GM04504 (cell line): ENCODE measurements at regions not wholly inside any gene's neighbourhood (a gene's known extent, or its start where the extent isn't known, plus 50 kb on each side); places are given as distances from the start of the nearest gene placed in this dataset.
"Not testable (repeated sequence)": the region's sequence is repeated elsewhere in the genome, so short reads cannot be mapped to it uniquely, and the experiment has no call there.

Source experiments
- DNase-seq: peaks from one replicate; pipeline ENCODE4 v3.0.0-alpha.2; 2012; ENCODE audit warnings: low read depth

GRCh38 chr2:90224767-90225166, 1533.3 kb downstream of the RPIA start:
- DNase-seq = not testable (repeated sequence)

GRCh38 chr2:90226465-90227072, 1535.1 kb downstream of the RPIA start:
- DNase-seq = not testable (repeated sequence)

- DNase-seq = not testable (repeated sequence)
Measured at GRCh38 chr2:90231199-90231598, 1539.7 kb downstream of the RPIA start.

DNA sequence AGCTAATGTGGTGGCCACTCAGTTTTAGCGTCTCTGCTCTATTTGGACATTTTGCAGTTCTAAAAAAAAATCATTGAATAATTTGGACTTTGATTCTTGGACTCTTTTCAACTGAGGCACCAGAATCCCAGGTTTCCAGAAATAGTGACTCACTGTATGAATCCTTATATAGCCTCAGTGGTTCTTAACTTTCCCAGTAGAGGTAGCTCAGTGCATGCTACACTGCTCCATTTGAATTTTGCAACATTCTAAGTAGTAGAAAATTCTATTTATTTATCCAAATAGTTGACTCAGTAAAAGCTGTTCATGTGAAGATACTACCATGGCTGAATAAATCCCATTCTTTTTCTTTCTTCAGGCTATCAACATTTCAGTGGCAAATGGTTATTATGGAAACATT, 1544.0 kb downstream of the RPIA start:
- not testable (repeated sequence) for DNase-seq

DNA sequence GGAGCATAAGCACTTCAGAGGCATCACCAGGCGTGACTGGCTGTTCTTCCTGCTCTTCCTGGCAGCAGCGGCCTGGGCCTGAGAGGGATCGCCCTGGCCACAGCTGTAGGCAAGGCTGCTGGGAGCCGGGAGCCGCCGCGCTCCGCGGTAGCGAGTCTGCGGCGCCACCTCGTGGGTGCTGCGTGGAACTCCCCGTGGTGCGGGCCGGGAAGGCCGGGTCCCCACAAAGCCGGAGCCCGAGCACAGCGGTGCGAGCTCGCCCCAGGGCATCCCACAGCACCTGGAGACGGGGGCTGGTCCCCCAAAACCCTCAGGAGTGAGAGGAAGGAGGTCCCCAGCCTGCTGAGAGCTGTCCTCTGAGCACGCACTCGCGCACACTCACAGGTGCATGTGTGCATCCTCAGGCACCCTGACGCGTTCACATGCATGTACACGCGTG, 1546.5 kb downstream of the RPIA start:
- not testable (repeated sequence) for DNase-seq

DNA sequence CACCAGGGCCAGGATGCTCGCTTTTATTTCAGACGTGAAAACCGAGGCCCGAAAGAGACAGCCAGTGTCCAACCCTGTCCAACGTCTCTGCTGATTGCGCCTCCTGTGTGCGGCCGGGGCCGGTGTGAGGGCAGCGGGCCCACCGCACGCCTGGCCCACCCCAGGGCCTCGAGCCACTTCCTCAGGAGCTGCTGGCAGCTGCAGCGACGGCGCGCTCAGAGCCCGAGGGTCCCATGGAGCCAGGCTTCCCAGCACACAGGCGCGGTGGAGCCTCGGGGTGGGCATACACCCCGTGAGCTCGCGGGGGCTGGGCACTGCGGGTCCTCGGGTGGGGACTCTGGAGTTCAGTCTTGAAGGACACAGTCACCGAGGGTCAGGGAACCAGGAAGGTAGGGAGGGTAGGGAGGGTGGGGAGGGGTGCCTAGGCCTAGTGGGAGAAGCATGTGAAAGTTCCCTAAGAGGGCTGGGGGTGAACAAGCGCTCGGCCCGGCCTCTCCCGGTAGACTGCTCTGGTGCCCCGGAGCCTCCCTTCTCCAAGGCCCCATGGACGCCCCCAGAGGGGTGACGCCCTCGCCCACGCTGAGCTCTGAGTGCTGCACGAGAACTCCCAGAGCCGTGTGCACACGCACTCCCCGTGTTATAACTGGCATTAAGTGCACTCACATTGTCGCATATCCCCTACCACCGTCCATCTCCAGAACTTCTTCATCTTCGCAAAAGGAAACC, 1547.2 kb downstream of the RPIA start:
- not testable (repeated sequence) for DNase-seq

- DNase-seq = not testable (repeated sequence)
Measured at GRCh38 chr2:90239769-90240168, 1548.3 kb downstream of the RPIA start.

- not testable (repeated sequence) for DNase-seq
Measured at GRCh38 chr2:90244902-90245765, 1553.7 kb downstream of the RPIA start.

GRCh38 chr2:90248400-90248799, 1556.9 kb downstream of the RPIA start:
- not testable (repeated sequence) for DNase-seq

DNA sequence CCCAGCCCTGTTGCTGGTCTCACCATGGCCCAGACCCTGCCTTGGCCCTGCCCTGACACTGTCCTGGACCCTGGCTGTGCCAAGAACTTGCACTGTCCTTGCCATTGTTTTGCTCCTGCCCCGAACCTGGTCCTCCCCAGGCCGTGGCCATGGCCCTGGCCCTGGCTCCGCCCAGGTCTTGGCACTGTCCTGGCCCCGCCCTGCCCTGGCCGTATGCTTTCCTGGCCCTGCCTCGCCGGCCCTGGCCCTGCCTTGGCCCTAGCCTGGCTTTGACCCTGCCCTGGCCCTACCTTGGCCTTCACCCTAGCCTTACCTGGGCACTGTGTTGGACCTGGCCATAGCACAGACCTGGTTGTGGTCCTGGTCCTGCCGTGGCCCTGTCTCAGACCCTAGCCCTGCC, 1558.9 kb downstream of the RPIA start:
- DNase-seq = not testable (repeated sequence)

DNA sequence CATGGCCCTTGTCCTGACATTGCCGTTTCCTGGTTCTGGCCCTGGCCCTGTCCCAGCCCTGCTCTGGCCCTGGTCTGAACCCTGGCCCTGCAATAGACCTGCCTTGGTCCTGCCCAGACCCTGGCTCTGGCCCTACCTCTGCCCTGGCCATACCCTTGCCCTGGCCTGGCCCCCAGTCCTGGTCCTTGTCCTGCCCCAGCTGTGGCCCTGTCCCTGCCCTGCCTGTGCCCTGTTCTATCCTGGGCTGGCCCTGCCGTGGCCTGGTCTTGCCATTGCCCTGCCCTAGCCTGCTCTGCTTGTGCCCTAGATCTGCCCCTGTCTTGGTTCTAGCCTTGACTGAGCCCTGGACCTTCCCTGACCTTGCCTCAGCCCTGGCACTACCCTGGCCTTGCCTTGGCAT, 1560.1 kb downstream of the RPIA start:
- not testable (repeated sequence) for DNase-seq

- DNase-seq = not testable (repeated sequence)
Measured at GRCh38 chr2:90253306-90253705, 1561.8 kb downstream of the RPIA start.

DNA sequence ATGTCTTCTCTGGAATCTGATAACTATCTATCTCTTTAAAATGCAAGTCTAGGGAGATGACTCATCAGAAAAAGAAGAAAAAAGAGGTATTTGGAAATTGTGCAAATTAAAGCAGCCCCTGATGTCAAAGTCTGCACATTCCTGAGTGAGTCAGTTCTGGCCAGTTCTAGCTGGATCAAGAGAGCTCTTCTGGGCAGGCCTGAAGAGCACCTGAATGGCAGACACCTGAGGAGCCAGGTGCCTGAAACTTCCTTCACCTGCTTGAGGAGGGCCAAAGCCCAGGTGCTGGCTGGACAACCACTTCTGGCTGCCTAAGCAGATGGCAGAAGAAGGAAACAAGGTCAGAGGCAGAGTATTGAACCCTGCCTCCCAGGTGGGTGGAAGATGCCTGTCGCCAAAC, 1575.4 kb downstream of the RPIA start:
- not testable (repeated sequence) for DNase-seq

- not testable (repeated sequence) for DNase-seq
Measured at GRCh38 chr2:90287751-90288150, 1596.3 kb downstream of the RPIA start.

DNA sequence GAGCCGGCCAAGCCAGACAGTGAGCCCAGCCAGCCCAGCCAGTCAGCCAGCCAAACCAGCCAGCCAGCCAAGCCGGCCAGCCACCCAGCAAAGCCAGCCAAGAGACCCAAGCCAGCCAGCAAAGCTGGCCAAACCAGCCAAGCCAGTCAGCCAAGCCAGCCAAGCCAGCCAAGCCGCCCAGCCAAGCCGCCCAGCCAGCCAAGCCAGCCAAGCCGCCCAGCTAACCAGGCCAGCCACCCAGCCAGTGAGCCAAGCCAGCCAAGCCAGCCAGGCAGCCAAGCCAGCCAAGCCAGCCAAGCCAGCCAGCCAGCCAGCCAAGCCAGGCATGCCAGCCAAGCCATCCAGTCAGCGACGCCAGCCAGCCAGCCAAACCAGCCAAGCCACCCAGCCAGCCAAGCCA, 1596.9 kb downstream of the RPIA start:
- not testable (repeated sequence) for DNase-seq

GRCh38 chr2:90289291-90289980, 1598.0 kb downstream of the RPIA start:
- DNase-seq = not testable (repeated sequence)

- not testable (repeated sequence) for DNase-seq
Measured at GRCh38 chr2:90290701-90291100, 1599.2 kb downstream of the RPIA start.

DNA sequence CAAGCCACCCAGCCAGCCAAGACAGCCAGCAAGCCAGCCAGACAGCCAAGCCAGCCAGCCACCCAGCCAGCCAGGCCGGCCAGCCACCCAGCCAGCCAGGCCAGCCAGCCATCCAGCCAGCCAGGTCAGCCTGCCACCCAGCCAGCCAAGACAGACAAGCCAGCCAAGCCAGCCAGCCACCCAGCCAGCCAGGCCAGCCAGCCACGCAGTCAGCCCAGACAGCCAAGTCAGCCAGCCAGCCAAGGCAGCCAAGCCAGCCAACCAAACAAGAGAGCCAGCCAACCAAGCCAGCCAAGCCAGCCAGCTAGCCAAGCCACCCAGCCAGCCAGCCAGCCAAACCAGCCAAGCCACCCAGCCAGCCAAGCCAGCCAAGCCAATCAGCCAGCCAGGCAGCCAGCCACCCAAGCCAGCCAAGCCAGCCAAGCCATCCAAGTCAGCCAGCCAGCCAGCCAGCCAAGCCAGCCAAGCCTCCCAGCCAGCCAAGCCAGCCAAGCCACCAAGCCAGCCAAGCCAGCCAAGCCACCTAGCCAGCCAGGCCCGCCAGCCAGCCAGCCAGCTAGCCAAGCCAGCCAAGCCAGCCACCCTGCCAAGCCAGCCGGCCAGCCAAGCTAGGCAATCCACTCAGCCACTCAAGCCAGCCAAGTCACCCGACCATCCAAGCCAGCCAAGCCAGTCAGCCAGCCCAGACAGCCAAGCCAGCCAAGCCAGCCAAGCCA, 1599.9 kb downstream of the RPIA start:
- not testable (repeated sequence) for DNase-seq

DNA sequence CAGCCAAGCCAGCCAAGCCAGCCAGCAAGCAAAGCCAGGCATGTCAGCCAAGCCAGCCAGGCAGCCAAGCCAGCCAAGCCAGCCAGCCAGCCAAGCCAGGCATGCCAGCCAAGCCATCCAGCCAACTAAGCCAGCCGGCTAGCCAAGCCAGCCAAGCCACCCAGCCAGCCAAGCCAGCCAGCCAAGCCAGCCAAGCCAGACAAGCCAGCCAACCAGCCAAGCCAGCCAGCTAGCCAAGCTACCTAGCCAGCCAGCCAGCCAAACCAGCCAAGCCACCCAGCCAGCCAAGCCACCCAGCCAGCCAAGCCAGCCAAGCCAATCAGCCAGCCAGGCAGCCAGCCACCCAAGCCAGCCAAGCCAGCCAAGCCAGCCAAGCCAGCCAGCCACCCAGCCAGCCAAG, 1600.5 kb downstream of the RPIA start:
- not testable (repeated sequence) for DNase-seq

GRCh38 chr2:90292451-90292850, 1601.0 kb downstream of the RPIA start:
- DNase-seq = not testable (repeated sequence)

- DNase-seq = not testable (repeated sequence)
Measured at GRCh38 chr2:90293224-90293623, 1601.8 kb downstream of the RPIA start.
